ENCODE measurements at regions not wholly inside any gene's neighbourhood (a gene's known extent, or its start where the extent isn't known, plus 50 kb on each side); places are given as distances from the start of the nearest gene placed in this dataset.
A peak's percentile ranks its signal among the peaks of the same experiment; 100 is the strongest.

DNA sequence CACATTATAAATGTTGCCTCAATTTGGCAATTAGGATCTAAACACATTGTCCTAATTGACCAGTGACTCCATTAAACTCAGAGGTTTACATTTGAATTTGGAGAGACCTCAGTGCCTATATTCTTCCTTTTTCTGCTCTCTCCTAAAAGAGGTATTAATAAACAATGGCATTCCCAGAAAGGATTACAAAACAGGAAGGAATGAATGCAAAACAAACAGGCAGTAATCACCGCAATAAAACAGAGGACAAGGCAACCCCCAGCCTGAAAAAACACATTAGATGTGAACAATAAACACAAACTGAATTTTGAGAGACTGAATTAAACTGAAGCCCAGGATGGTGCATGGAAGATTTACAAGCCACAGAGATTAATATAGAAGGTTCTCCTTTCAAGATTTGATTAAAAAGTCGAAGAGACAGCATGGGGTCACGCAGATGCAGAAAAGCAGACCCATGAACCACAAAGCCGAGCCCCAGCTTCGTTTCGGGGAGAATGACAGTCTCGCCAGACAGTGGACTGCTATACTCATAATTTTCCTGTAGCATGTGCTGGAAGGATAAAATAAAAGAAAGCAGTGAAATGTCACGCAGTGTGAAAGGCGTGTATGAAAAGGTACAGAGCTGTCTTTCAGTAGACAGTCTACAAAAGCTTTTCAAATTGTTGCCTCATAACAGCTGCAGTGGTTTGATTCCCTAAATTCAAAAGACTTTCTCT lies 503.0 kb downstream of the LIG4 start:
- no peaks in the 10 kb centered on the region for H3K36me3 ChIP-seq (ENCODE audit: insufficient read depth, low read length)
- H3K4me2 ChIP-seq (ENCODE audit: low read length): no peak overlapping the region
- TF ChIP-seq EP300 (conservative IDR thresholded peaks at IDR 0.05; ENCODE audit: poor library complexity, severe bottlenecking): no peak
- TF ChIP-seq, protein P1, sequence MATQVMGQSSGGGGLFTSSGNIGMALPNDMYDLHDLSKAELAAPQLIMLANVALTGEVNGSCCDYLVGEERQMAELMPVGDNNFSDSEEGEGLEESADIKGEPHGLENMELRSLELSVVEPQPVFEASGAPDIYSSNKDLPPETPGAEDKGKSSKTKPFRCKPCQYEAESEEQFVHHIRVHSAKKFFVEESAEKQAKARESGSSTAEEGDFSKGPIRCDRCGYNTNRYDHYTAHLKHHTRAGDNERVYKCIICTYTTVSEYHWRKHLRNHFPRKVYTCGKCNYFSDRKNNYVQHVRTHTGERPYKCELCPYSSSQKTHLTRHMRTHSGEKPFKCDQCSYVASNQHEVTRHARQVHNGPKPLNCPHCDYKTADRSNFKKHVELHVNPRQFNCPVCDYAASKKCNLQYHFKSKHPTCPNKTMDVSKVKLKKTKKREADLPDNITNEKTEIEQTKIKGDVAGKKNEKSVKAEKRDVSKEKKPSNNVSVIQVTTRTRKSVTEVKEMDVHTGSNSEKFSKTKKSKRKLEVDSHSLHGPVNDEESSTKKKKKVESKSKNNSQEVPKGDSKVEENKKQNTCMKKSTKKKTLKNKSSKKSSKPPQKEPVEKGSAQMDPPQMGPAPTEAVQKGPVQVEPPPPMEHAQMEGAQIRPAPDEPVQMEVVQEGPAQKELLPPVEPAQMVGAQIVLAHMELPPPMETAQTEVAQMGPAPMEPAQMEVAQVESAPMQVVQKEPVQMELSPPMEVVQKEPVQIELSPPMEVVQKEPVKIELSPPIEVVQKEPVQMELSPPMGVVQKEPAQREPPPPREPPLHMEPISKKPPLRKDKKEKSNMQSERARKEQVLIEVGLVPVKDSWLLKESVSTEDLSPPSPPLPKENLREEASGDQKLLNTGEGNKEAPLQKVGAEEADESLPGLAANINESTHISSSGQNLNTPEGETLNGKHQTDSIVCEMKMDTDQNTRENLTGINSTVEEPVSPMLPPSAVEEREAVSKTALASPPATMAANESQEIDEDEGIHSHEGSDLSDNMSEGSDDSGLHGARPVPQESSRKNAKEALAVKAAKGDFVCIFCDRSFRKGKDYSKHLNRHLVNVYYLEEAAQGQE (IDR thresholded peaks at IDR 0.05; ENCODE audit: borderline replicate concordance): no peak
- TF ChIP-seq POLR2AphosphoS5 (IDR thresholded peaks at IDR 0.05): peak; percentile 28
- H3K27ac ChIP-seq (ENCODE audit: low read length): no peak overlapping the region
- H3K79me2 ChIP-seq (replicated peaks; ENCODE audit: insufficient read depth, low read length): peaks cover 4% of the 10 kb centered on the region
- H3K9me2 ChIP-seq (ENCODE audit: insufficient read depth, low read length): no peaks in the 10 kb centered on the region
- H4K20me1 ChIP-seq (ENCODE audit: insufficient read depth): no peaks in the 10 kb centered on the region
- no peaks in the 10 kb centered on the region for H3K27me3 ChIP-seq (ENCODE audit: insufficient read depth, low read depth, low read length)
- H3F3A ChIP-seq (ENCODE audit: insufficient read depth, low read length, poor library complexity, severe bottlenecking): no peaks in the 10 kb centered on the region
- no peak overlapping the region for H3K9ac ChIP-seq (ENCODE audit: low read length)
- no peaks in the 10 kb centered on the region for H3K9me3 ChIP-seq (ENCODE audit: low read length)
- no peak overlapping the region for H3K4me3 ChIP-seq (ENCODE audit: low read length)
- H2AFZ ChIP-seq (ENCODE audit: low read depth, low read length): no peak overlapping the region

DNA sequence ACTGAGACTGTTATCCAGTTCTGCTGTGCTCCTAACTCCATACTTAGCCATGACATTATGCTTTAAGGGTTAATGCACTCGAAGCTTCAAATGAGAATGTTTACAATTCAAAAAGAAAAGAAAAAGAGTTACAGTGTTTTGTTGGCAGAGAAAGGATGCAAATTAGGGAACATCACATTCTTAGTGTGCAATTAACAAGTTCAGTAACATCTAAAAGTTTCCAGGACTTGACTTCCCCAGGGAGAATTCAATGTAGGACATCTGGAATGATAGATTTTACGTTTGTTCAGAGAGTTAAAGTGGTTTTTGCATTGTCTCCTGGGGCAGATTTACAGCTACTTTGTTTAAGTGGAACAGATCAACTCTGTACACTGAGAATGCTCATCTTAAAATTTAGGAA lies 525.2 kb downstream of the LIG4 start:
- no peaks in the 10 kb centered on the region for H3F3A ChIP-seq (ENCODE audit: insufficient read depth, low read length, poor library complexity, severe bottlenecking)
- H3K36me3 ChIP-seq (ENCODE audit: insufficient read depth, low read length): no peaks in the 10 kb centered on the region
- H3K9me3 ChIP-seq (ENCODE audit: low read length): no peaks in the 10 kb centered on the region
- H2AFZ ChIP-seq (ENCODE audit: low read depth, low read length): no peak overlapping the region
- no peaks in the 10 kb centered on the region for H3K27me3 ChIP-seq (ENCODE audit: insufficient read depth, low read depth, low read length)
- H3K9me2 ChIP-seq (ENCODE audit: insufficient read depth, low read length): no peaks in the 10 kb centered on the region
- H3K9ac ChIP-seq (ENCODE audit: low read length): no peak overlapping the region
- no peak overlapping the region for H3K4me3 ChIP-seq (ENCODE audit: low read length)
- no peak overlapping the region for H3K27ac ChIP-seq (ENCODE audit: low read length)
- TF ChIP-seq MXI1 (conservative IDR thresholded peaks at IDR 0.05; ENCODE audit: poor library complexity, severe bottlenecking) (no peak), RAD21 (conservative IDR thresholded peaks at IDR 0.05) (no peak), TAF1 (IDR thresholded peaks at IDR 0.05; ENCODE audit: low read depth) (no peak), SMC3 (conservative IDR thresholded peaks at IDR 0.05; ENCODE audit: poor library complexity) (no peak), POLR2AphosphoS5 (IDR thresholded peaks at IDR 0.05) (no peak)
- TF ChIP-seq, protein P2, sequence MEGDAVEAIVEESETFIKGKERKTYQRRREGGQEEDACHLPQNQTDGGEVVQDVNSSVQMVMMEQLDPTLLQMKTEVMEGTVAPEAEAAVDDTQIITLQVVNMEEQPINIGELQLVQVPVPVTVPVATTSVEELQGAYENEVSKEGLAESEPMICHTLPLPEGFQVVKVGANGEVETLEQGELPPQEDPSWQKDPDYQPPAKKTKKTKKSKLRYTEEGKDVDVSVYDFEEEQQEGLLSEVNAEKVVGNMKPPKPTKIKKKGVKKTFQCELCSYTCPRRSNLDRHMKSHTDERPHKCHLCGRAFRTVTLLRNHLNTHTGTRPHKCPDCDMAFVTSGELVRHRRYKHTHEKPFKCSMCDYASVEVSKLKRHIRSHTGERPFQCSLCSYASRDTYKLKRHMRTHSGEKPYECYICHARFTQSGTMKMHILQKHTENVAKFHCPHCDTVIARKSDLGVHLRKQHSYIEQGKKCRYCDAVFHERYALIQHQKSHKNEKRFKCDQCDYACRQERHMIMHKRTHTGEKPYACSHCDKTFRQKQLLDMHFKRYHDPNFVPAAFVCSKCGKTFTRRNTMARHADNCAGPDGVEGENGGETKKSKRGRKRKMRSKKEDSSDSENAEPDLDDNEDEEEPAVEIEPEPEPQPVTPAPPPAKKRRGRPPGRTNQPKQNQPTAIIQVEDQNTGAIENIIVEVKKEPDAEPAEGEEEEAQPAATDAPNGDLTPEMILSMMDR (IDR thresholded peaks at IDR 0.05; ENCODE audit: poor library complexity, severe bottlenecking): no peak
- H3K79me2 ChIP-seq (replicated peaks; ENCODE audit: insufficient read depth, low read length): peaks cover 3% of the 10 kb centered on the region
- H4K20me1 ChIP-seq (ENCODE audit: insufficient read depth): no peaks in the 10 kb centered on the region
- no peak overlapping the region for H3K4me2 ChIP-seq (ENCODE audit: low read length)

DNA sequence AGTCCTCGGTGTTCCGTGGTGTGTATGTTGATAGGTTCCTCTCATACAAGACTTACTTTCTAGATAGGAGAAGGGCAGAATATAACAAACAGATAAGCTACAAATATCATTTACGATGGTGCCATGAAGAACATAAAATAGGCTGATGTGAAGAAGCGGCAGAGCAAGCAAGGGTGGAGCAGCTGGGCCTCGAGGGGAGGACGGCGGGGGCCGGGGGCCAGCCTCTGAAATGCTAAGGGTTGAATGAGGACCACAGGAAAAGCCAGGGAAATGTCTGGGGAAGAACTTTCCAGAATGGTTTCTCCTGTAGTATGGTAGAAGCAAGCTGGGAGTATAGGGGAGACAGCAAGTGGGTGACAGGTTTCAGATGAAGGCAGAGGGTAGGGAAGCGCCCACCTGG lies 529.5 kb downstream of the LIG4 start:
- no peaks in the 10 kb centered on the region for H4K20me1 ChIP-seq (ENCODE audit: insufficient read depth)
- no peaks in the 10 kb centered on the region for H3F3A ChIP-seq (ENCODE audit: insufficient read depth, low read length, poor library complexity, severe bottlenecking)
- H3K27ac ChIP-seq (ENCODE audit: low read length): no peak overlapping the region
- peaks cover 3% of the 10 kb centered on the region for H3K79me2 ChIP-seq (replicated peaks; ENCODE audit: insufficient read depth, low read length)
- H3K36me3 ChIP-seq (ENCODE audit: insufficient read depth, low read length): no peaks in the 10 kb centered on the region
- H3K9me2 ChIP-seq (ENCODE audit: insufficient read depth, low read length): no peaks in the 10 kb centered on the region
- H3K9me3 ChIP-seq (ENCODE audit: low read length): no peaks in the 10 kb centered on the region
- no peak overlapping the region for H3K9ac ChIP-seq (ENCODE audit: low read length)
- no peak overlapping the region for H2AFZ ChIP-seq (ENCODE audit: low read depth, low read length)
- no peak overlapping the region for H3K4me3 ChIP-seq (ENCODE audit: low read length)
- no peaks in the 10 kb centered on the region for H3K27me3 ChIP-seq (ENCODE audit: insufficient read depth, low read depth, low read length)
- no peak overlapping the region for H3K4me2 ChIP-seq (ENCODE audit: low read length)
- TF ChIP-seq POLR2AphosphoS5 (IDR thresholded peaks at IDR 0.05): no peak
- no peak for TF ChIP-seq MXI1 (conservative IDR thresholded peaks at IDR 0.05; ENCODE audit: poor library complexity, severe bottlenecking)
- TF ChIP-seq TAF1 (IDR thresholded peaks at IDR 0.05; ENCODE audit: low read depth): no peak
- no peak for TF ChIP-seq RAD21 (conservative IDR thresholded peaks at IDR 0.05)
- TF ChIP-seq, protein P2 (IDR thresholded peaks at IDR 0.05; ENCODE audit: poor library complexity, severe bottlenecking): no peak
- no peak for TF ChIP-seq SMC3 (conservative IDR thresholded peaks at IDR 0.05; ENCODE audit: poor library complexity)
- no peak for TF ChIP-seq EP300 (conservative IDR thresholded peaks at IDR 0.05; ENCODE audit: poor library complexity, severe bottlenecking)
- TF ChIP-seq, protein P1 (IDR thresholded peaks at IDR 0.05; ENCODE audit: borderline replicate concordance): no peak
- TF ChIP-seq EZH2 (IDR thresholded peaks at IDR 0.05; ENCODE audit: borderline replicate concordance, insufficient read depth, low read length, poor library complexity, severe bottlenecking): no peak

All from neural cell (in vitro differentiated cells).